Nephron (organoid): ENCODE measurements at regions not wholly inside any gene's neighbourhood (a gene's known extent, or its start where the extent isn't known, plus 50 kb on each side); places are given as distances from the start of the nearest gene placed in this dataset.
A peak's percentile ranks its signal among the peaks of the same experiment; 100 is the strongest.

Source experiments
- H3K27ac Mint-ChIP-seq, 3 experiments: 2 replicates each; pipeline ENCODE4 v1.8.0; 2020; ENCODE audit warnings: mixed read lengths in 3 of 3, mild to moderate bottlenecking in 2 of 3, moderate library complexity in 1 of 3
- H3K27me3 Mint-ChIP-seq: 2 replicates; pipeline ENCODE4 v1.8.0; 2021; ENCODE audit warnings: low read depth, mild to moderate bottlenecking, moderate library complexity, mixed read lengths
- H3K36me3 Mint-ChIP-seq: 2 replicates; pipeline ENCODE4 v1.8.0; 2020; ENCODE audit warnings: low read depth, mixed read lengths
- H3K4me1 Mint-ChIP-seq: 2 replicates; pipeline ENCODE4 v1.8.0; 2020; ENCODE audit warnings: mixed read lengths
- H3K4me3 Mint-ChIP-seq, 3 experiments: 2 replicates each; pipeline ENCODE4 v1.8.0; 2020; ENCODE audit warnings: mild to moderate bottlenecking in 3 of 3, mixed read lengths in 3 of 3, moderate library complexity in 2 of 3
- H3K9me3 Mint-ChIP-seq: 2 replicates; pipeline ENCODE4 v1.8.0; 2020; ENCODE audit warnings: mixed read lengths
- CTCF ChIP-seq, 3 experiments: fragments of 200-600 bp; sonication (generic); IDR thresholded peaks; one replicate each; pipeline ENCODE4 v1.5.0; 2021; ENCODE audit warnings: antibody characterized with exemption in 3 of 3; ENCODE audit not compliant: unreplicated experiment in 3 of 3

GRCh38 chr2:190802129-190802528 is 78.5 kb upstream of the GLS start:
- no peaks in the 10 kb centered on the region for H3K4me1 Mint-ChIP-seq
- no peaks in the 10 kb centered on the region for H3K9me3 Mint-ChIP-seq
- no peaks in the 10 kb centered on the region for H3K36me3 Mint-ChIP-seq
- H3K27ac Mint-ChIP-seq: no peak overlapping the region
- no peaks in the 10 kb centered on the region for H3K27me3 Mint-ChIP-seq
- TF ChIP-seq CTCF (IDR thresholded peaks at IDR 0.05; ENCODE audit: unreplicated experiment in 3 of 3): no peak
- H3K4me3 Mint-ChIP-seq: no peak overlapping the region

GRCh38 chr2:190802626-190803209 is 77.9 kb upstream of the GLS start:
- no peak for TF ChIP-seq CTCF (IDR thresholded peaks at IDR 0.05; ENCODE audit: unreplicated experiment in 3 of 3)
- Mint-ChIP-seq H3K27me3 (no peaks in the 10 kb centered on the region), H3K36me3 (no peaks in the 10 kb centered on the region), H3K4me1 (no peaks in the 10 kb centered on the region), H3K27ac (no peak overlapping the region), H3K4me3 (no peak overlapping the region), H3K9me3 (no peaks in the 10 kb centered on the region)

- Mint-ChIP-seq H3K4me3 (no peak overlapping the region), H3K27me3 (no peaks in the 10 kb centered on the region), H3K9me3 (no peaks in the 10 kb centered on the region), H3K4me1 (no peaks in the 10 kb centered on the region), H3K36me3 (no peaks in the 10 kb centered on the region), H3K27ac (no peak overlapping the region)
- peak; percentile 63 to 75 (median 65) for TF ChIP-seq CTCF (IDR thresholded peaks at IDR 0.05; ENCODE audit: unreplicated experiment in 3 of 3)
These were observed 76.3 kb upstream of the GLS start for GRCh38 chr2:190804182-190804795.

- Mint-ChIP-seq H3K4me1 (no peaks in the 10 kb centered on the region), H3K27ac (no peak overlapping the region), H3K27me3 (no peaks in the 10 kb centered on the region), H3K9me3 (no peaks in the 10 kb centered on the region), H3K4me3 (no peak overlapping the region), H3K36me3 (no peaks in the 10 kb centered on the region)
- TF ChIP-seq CTCF (IDR thresholded peaks at IDR 0.05; ENCODE audit: unreplicated experiment in 3 of 3): no peak
These were observed 75.5 kb upstream of the GLS start for GRCh38 chr2:190805126-190805525.

- no peaks in the 10 kb centered on the region for H3K27me3 Mint-ChIP-seq
- H3K4me1 Mint-ChIP-seq: no peaks in the 10 kb centered on the region
- no peaks in the 10 kb centered on the region for H3K9me3 Mint-ChIP-seq
- no peak overlapping the region for H3K4me3 Mint-ChIP-seq
- no peak for TF ChIP-seq CTCF (IDR thresholded peaks at IDR 0.05; ENCODE audit: unreplicated experiment in 3 of 3)
- H3K27ac Mint-ChIP-seq: no peak overlapping the region
- no peaks in the 10 kb centered on the region for H3K36me3 Mint-ChIP-seq
These were observed 74.8 kb upstream of the GLS start for GRCh38 chr2:190805843-190806242.

GRCh38 chr2:190807886-190808285 is 72.7 kb upstream of the GLS start:
- no peak overlapping the region for H3K27ac Mint-ChIP-seq
- no peak for TF ChIP-seq CTCF (IDR thresholded peaks at IDR 0.05; ENCODE audit: unreplicated experiment in 3 of 3)
- H3K4me1 Mint-ChIP-seq: no peaks in the 10 kb centered on the region
- no peaks in the 10 kb centered on the region for H3K36me3 Mint-ChIP-seq
- H3K4me3 Mint-ChIP-seq: no peak overlapping the region
- H3K9me3 Mint-ChIP-seq: no peaks in the 10 kb centered on the region
- peaks cover 4% of the 10 kb centered on the region for H3K27me3 Mint-ChIP-seq
